Glomerular visceral epithelial cell (primary cell): ENCODE measurements at regions not wholly inside any gene's neighbourhood (a gene's known extent, or its start where the extent isn't known, plus 50 kb on each side); places are given as distances from the start of the nearest gene placed in this dataset.
A peak's percentile ranks its signal among the peaks of the same experiment; 100 is the strongest.

Experiments used
- DNase-seq: peaks from one replicate; pipeline ENCODE4 v3.0.0-alpha.2; 2016; ENCODE audit errors: extremely low spot score

DNA sequence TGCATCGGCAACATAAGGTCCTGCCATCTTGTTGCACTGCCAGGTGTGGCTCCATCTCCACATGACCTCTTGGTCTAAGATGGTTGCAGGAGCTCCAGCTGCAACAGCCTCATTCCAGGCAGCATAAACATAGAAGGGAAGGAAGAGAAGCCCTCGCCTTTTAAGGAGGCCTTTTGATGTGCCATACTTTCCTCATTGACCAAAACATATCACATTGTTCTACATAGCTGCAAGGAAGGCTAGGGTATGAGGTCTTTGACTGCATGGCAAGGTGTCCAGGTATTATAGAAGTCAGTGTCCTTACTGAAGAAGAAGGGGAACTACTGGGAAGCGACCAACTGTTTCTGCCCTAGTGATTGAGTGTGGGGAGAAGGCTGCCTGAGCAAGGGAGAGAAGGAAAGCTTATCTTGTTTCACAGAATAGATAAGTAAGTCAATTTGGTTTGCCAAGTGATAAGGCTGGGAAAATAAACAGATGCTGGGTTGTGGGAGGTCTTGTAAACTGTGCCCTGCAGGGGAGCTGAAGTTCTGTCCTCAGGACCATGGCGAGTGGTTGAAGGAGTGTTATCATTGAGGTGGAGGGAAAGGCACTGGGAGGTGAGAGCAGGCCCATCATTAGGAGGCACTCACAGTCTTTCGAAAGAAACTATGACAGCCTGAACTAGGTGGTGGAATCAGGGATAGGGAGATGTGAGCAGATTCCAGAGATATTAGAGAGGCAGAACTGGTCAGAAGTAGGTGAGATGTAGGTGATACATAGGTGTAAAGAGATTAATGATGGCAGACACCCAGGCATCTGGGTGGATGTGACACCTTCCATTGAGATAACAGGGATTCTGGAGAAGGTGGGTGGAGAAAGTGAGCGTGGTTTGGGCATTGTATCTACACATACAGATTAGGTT, 93.8 kb upstream of the IGF1R start:
- no peak for DNase-seq

DNA sequence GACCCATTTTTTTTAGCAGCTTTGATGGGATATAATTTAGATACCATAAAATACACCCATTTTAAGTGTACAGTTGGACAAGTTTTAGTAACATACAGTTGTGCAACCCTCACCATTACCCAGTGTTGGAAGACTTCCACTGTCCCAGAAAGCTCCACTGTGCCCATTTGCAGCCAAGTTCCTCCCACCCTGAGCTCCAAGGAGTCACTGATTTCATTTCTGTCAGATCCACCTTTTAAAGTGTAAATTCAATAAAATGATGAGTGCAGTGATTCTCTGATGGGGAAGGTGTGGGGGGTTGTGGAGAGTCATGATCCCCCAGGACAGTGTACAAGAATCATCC, 93.2 kb upstream of the IGF1R start:
- no peak for DNase-seq

DNA sequence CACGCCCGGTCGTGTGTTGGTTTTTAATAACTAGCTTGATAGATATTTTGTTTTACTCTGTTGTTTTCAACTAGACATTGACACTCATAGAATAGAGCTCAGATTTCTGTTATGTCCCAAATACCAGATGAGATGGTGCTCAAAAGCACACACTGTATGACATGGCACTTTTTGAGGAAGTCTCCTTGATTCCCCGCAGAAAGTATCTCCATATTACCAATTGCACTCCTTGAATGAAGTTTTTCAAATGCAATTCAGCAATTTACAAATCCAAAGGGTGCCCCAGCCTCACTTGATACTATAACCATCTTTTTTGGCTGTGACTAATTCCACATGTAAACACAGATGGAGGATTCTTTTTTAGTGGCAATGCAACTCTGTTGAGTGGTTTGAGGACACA, 92.0 kb upstream of the IGF1R start:
- DNase-seq = no peak

DNA sequence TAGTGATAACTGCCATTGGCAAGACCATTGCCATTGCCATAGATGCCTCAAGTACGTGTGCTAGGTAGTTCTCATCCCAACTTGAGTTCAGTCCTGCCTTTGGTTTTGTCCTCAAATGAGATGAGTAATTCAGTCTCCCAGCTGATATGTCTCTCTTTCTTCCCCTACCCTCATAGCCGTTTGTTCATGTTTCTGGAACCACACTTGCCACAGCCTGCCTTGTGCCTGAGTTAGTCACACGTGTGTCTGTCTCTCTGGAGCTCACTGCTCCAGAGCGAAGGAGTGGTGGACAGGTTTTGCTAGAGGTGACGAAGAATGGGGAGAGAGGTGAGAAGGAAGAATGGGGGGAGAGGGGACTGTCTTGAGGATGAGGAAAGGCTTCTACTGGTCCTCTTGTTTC, 88.0 kb upstream of the IGF1R start:
- no peak for DNase-seq

DNA sequence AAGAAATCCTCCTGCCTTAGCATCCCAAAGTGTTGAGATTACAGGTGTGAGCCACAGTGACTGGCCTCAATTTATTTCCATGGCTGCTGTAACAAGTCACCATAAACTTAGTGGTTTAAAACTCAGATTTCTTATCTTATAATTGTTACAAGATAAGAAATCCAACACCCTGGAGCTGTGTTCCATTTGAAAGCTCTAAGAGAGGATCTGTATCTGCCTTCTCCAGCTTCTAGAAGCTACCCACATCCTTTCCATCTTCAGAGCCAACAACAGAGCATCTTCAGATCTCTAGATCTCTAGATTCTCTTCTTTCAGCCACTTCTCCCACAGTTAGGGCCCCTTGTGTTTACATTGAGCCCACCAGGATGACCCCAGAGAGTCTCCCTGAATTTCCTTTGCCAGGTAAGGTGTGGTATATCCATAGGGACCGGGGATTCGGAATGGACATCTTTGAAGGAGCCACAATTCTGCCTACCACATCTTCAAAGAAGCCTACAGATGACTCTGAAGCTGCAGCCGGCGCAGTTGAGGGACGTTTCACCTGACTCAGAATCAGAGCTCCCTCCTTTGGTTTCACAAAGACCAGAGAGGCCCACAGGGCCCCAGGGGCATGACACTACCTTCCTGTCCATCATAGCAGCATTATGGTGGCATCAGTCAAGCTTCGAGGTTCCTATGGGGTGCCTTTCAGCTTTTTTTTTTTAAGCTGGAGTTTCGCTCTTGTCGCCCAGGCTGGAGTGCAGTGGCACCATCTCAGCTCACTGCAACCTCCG, 87.0 kb upstream of the IGF1R start:
- no peak for DNase-seq

DNA sequence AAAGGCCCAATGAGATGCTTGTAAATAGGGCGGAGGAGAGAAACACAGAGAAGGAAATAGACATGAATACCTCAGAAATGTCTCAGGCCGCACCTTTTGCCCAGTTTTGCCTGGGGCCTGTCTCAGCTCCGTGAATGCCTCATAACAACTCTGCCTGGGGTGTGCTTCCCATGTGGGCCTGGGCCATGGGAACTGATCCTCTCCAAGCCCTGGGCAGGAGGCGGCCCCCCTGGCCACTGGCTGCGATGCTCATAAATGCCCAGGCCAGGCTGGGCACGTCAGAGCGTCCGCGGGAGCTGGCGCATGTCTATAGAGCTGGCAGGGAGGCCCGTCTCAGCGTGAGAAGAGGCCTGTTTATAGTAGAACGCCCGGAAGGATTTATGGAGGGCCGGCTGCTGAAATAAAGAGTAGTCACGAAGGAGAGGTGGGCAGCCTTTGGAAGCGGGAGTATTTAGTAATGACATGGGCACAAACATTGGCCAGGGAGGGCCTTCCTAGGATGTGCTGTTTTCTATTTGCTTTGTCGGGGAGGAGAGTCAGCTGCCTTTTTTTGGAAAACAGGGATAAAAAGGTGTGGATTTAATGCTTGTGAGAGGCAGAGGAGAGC, 85.9 kb upstream of the IGF1R start:
- no peak for DNase-seq

DNA sequence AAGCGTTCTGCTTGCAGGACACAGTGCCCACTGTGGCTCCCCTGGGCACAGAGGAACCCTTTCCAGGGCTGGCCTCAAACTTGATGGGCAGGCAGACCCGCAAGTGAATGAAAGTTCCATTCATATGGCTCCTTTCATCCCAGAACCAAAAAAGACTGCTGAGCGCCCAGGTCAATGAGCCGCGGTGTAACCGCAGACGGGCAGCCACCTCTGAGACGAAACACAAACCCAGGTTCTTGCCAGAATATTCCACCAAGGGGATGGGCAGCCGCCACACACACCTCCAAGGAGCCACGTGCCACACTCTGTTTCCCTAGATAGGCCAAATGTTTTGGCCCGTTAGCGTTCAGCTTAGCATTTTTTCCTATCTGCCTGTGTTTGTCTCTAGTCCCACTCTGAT, 82.8 kb upstream of the IGF1R start:
- no peak for DNase-seq

DNA sequence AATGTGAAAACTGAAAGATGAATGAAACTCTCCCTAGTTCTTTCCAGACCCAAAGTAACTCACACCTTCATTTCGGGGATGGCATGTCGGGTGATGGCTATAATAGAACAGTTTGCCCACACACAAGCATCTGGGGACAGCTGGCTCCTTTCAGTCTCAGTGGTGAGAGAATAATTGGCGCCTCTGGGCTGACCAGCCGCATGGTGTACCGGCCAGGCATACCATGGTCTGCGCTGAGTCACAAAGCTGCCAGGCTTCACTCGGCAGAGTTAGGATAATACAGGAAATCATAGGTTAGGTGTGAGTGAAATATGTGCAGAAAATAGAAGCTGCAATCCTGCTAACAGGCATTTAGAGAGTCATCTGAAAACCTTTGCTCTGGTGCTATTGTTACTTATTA, 80.4 kb upstream of the IGF1R start:
- peak; percentile 8 for DNase-seq

DNA sequence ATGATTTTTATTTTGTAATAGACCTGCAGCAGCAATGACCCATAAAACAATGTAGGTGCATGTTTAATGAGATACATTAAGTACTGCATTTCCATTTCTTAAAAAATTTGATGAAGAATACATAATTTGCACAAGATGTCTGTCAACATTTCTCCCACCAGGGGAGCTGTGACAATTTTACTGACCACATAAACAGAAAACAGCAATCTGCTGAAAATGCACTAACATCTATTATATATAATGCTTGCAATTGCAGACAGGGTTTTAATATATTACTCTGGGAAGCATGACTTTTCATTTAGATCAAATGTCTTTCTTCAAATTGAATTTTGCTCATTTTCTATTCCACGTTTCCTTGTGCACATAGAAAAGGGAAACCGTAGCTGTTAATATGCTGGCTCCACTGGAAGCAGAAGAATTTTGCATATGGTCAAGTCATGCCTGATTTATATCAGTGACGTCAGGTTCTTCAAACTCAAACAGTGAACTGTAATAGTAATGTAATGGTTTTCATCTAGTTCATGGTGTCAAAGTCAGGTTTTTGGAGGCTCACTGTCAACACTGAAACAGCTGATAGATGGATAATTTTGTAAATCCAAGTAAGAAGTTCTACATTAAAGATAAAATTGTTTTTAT, 79.8 kb upstream of the IGF1R start:
- DNase-seq = no peak

DNA sequence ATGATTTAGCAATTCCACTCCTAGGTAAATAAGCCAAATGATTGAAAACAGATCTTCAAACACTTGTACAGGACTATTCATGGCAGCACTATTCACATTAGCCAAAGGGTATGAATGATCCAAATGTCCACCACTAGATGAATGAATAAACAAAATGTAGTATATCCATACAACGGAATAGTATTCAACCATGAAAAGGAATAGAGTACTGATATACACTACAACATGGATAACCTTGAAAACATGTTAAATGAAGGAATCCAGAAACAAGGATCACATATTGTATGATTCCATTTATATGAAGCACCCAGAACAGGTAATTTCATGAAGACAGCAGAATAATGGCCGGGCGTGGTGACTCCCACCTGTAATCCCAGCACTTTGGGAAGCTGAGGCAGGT, 78.2 kb upstream of the IGF1R start:
- DNase-seq = no peak

DNA sequence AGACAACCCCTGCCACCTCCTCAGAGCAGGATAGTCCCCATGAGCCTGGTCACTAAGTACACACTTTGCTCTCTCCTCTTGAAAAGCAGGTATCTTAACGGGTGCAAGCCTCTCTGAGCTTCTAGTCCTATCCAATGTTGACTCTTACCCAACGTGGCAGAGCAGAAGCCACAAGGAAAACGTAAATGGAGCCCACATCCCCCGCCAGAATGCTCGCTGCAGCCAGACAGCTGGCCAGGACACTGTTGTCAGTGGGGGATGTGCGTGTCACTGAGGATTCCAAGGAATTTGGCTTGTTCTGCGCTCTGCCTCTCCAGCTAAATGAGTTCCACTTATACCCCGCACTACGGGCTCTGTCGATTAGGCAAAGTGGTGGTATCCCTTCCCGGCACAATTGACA, 67.8 kb upstream of the IGF1R start:
- no peak for DNase-seq

DNA sequence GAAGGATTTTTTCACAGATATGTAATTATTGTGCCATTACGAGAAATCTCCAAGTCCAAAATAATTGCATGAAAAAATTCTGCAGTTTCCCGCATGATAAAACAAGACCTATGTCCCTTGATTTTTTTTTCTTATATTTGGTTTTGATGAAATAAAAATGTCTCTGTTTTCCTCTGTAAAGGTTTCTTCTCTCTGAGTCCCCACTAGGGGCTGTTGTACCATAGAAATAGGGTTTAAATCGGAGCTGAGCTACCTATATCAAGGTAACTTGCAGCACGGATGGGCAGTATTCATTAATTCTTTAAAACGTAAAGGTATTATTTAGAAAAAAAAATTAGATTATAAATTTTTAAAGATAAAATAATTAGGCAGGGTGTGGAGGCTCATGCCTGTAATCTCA, 66.6 kb upstream of the IGF1R start:
- no peak for DNase-seq

DNA sequence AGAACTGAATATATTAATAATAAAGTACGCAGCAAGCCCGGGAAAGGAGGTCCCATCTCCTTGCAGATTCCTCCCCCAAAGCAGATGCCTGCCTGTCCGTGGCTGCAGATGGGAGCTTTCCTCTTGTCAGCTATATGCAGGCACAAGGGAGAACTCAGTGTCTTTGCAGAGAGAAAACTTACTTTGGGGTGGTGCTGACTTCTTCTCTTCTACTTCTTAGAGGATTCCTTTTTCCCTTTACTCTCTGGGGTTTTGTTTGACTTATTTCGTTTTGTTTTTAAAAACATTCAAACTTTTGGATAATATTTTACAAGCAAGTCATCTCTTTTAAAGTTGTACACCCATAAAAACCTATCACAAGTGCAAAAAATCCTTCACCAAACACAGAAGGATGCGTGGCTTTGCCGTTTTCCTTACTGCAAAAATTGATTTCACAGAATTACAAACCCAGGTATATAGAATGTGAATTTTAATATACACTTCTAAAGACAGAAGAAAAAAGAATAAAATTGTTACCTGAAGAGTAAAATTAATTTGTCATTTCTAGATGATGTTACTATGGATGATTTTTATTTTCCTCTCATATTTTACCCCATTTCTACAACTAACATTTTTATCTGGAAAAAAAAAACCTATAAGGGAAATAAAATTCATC, 65.3 kb upstream of the IGF1R start:
- no peak for DNase-seq

DNA sequence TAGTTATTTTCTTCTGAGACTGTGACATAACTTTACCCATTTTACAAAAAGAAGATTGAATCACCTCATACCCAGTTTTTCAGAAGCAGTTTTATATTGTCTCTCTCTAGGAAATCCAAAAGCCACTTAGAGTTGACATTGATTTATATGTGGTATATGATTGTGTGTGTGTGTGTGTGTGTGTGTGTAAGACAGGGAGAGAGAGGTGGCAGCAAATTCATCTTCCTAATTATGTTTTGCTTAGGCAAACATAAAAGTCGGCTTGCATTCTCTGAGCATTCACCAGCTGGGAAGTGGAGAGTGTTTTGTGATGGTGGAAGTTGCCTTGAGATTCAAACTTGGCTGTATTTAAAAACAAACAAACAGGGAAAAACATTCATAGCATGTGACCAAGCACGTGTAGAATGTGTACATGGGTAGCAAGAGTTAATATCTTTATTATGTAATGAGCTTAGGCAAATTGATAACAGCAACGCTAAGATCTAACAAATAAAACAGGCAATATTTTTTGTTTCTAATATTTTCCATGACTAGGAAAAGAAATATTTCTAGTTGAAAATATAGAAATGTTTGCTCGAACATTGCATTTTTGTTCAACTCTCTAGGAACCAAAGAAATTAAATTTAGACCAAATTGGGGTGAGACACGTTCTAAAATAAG, 64.4 kb upstream of the IGF1R start:
- no peak for DNase-seq

DNA sequence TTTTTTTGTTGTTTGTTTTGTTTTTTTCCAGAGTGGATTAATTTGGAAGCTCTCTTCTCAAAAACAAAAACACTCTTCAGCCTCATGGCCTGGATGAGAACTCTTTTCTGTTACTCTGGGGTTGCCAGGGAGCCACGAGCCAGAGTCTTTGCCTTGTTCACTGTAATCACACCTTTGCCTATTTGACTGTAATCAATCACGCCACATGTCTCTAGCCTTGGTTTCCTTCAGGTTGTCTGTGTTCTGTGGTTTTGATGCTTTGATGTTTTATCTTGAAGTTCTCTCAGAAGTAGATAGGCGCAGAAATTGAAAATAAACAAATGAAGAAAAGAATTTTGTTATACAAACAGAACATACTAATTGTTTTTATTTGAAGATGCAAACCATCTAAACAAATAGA, 62.3 kb upstream of the IGF1R start:
- DNase-seq = no peak

DNA sequence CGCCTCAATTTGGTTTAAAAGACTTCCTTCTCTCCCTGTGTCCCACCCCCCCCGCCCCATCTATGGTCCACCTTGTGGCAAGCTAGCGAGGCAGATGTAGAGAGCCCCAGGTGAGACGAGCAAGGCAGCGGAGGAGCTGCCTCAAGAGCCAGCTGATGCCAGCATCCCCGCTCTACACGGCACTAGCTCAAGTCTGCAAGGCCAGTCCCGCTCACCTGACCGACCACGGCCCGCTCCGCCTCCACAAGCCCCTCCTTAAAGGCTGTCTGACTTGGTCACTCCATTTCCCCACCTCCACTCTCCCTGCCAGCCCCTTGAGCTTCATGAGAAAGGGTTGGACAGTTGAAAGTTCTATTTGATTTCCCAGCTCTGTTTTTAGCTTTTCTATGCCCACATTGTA, 56.2 kb upstream of the IGF1R start:
- no peak for DNase-seq

DNA sequence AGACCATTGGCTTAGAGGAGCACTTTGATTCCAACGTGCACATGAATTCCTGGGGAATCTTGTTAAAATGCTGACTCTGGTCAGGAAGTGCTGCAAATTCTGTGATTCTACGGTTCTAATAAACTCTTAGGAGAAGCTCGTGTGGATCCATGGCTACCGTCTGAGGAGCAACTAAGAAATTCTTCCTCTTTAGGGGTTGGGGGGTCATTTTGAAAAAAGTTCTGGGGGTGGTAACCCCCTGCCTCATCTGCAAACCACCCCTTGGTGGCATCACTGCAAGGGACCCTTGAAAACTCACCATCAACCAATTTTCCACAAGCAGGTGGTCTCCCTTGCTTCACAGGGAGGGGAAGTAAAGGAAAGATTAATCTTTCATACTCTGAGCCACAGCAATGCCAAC, 52.2 kb upstream of the IGF1R start:
- no peak for DNase-seq

DNA sequence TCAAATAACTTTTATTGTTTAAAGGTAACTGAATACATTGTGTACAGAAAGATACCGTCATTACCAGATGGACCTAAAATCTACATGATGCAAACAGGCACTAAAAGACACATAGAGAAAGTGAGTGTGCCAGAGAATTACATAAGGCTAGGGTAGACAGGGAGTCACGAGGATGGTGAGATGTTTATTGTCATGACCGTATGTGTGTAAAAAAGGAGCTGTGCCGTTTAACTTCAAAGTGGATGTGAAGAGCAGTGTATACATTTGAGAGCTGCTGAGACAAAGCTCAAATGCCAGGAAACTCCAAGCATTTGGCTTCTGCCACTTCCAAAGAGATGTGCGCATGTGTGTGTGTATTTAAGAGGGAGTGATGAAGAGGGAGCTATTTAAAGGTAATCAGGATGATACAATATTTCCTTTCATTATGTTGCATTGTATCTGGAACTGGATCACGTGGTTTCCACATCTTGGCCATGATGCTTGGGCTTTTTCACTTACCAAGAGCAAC, 51.4 kb upstream of the IGF1R start:
- DNase-seq = no peak

DNA sequence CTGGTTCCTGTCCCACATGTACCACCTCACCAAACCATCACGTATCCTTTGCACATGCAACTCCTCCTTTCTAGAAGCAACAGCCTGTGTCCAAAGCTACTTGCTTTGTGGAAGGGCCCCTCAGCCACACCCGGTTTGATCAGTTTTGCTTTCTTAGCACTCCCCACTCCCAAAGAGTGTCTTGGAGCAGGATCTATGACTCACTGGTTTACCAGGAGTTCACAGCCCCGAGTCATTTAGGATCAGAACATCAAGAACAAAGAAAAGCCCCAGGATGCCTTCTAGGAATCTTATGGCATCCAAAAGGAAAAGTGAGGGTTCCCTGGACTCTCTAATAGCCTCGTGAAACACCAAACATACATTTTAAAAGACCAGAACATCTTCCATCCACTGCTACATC, 50.7 kb upstream of the IGF1R start:
- no peak for DNase-seq
